ENCODE measurements at regions not wholly inside any gene's neighbourhood (a gene's known extent, or its start where the extent isn't known, plus 50 kb on each side); places are given as distances from the start of the nearest gene placed in this dataset.

DNA sequence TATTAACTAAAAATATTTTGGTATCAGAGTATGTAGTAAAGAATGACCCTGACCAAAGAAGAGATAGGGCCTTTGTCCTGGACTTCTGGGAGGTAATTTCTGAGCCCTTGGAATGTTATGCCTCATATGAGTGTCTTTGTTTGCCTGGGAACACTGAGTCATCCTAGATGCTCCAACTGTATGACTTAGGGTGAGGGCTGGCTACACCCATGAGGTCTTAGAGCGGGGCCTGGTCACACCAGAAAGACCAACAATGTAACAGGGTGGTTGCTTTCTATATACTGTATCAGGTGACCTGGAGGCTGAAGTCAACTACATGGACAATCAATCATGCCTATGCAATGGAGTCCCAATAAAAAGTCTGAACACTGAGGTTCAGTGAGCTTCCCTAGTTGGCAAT is 253.1 kb downstream of the MBD2 start:
- no peak overlapping the region for H3K27ac ChIP-seq (ENCODE audit: low read depth, low read length)
- no peak overlapping the region for H3K27ac Mint-ChIP-seq
- no peak overlapping the region for H3K4me3 Mint-ChIP-seq
- H3K27me3 ChIP-seq (ENCODE audit: control insufficient read depth, insufficient read depth, low read length, poor library complexity, severe bottlenecking) = no peaks in the 10 kb centered on the region
- H3K9ac ChIP-seq (ENCODE audit: extremely low read depth, low read length, poor library complexity, severe bottlenecking) = no peak overlapping the region
- H3K36me3 Mint-ChIP-seq (ENCODE audit: low read depth) = no peaks in the 10 kb centered on the region
- peaks cover 36% of the 10 kb centered on the region for H3K9me3 Mint-ChIP-seq
- H3K9me3 ChIP-seq (ENCODE audit: control insufficient read depth, low read length) = peaks cover 29% of the 10 kb centered on the region
- 45% methylated on average over 1 of the region's 1 CpG; no CpG with 5 or more reads in 1 of the 2 experiments for WGBS, 2 experiments (ENCODE audit: insufficient coverage in 1 of 2, insufficient read length in 1 of 2)
- H3K4me1 Mint-ChIP-seq = no peaks in the 10 kb centered on the region
- no peaks in the 10 kb centered on the region for H3K27me3 Mint-ChIP-seq (ENCODE audit: insufficient read depth)
- no peak for TF ChIP-seq CTCF (conservative IDR thresholded peaks at IDR 0.05)
- no peak for DNase-seq
- H3K36me3 ChIP-seq (ENCODE audit: control insufficient read depth, insufficient read depth, low read length) = no peaks in the 10 kb centered on the region
- H3K4me1 ChIP-seq (ENCODE audit: control insufficient read depth, insufficient read depth, low read length) = no peaks in the 10 kb centered on the region
- no peak overlapping the region for H3K4me3 ChIP-seq (ENCODE audit: low read length)

GRCh38 chr18:53952700-53953099 is 271.8 kb downstream of the MBD2 start:
- H3K9ac ChIP-seq (ENCODE audit: extremely low read depth, low read length, poor library complexity, severe bottlenecking) = no peak overlapping the region
- no peaks in the 10 kb centered on the region for H3K9me3 Mint-ChIP-seq
- DNase-seq = no peak
- H3K9me3 ChIP-seq (ENCODE audit: control insufficient read depth, low read length) = no peaks in the 10 kb centered on the region
- no peaks in the 10 kb centered on the region for H3K27me3 Mint-ChIP-seq (ENCODE audit: insufficient read depth)
- H3K4me3 ChIP-seq (ENCODE audit: low read length) = no peak overlapping the region
- no peak for TF ChIP-seq CTCF (conservative IDR thresholded peaks at IDR 0.05)
- H3K36me3 Mint-ChIP-seq (ENCODE audit: low read depth) = no peaks in the 10 kb centered on the region
- no peaks in the 10 kb centered on the region for H3K36me3 ChIP-seq (ENCODE audit: control insufficient read depth, insufficient read depth, low read length)
- no peaks in the 10 kb centered on the region for H3K4me1 ChIP-seq (ENCODE audit: control insufficient read depth, insufficient read depth, low read length)
- no peak overlapping the region for H3K27ac Mint-ChIP-seq
- H3K27me3 ChIP-seq (ENCODE audit: control insufficient read depth, insufficient read depth, low read length, poor library complexity, severe bottlenecking) = no peaks in the 10 kb centered on the region
- H3K4me3 Mint-ChIP-seq = no peak overlapping the region
- 89 to 100% methylated on average over 1 to 3 of the region's 3 CpGs for WGBS, 2 experiments (ENCODE audit: insufficient coverage in 1 of 2, insufficient read length in 1 of 2)
- H3K27ac ChIP-seq (ENCODE audit: low read depth, low read length) = no peak overlapping the region
- no peaks in the 10 kb centered on the region for H3K4me1 Mint-ChIP-seq

DNA sequence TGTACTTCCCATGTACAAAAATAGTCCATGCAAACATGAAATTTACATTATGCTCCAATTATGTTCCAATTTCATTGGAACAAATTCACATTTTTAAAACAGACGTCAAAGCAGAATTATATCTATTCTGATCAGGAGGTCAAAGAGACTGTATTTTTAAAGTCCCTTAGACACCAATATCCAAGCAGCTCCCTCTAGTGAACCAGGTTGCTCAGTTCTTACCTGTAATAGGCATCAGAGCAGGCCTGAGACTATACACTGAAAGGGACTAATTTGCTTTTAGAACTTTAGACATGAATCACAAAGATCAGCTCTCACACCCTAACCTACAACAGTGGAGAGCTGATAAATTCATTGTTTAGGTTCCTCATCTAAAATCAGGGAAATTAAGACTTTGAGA is 273.9 kb downstream of the MBD2 start:
- H3K4me1 ChIP-seq (ENCODE audit: control insufficient read depth, insufficient read depth, low read length) = no peaks in the 10 kb centered on the region
- WGBS, 2 experiments (ENCODE audit: insufficient coverage in 1 of 2, insufficient read length in 1 of 2) = 86 to 91% methylated on average over 1 of the region's 1 CpG
- H3K9ac ChIP-seq (ENCODE audit: extremely low read depth, low read length, poor library complexity, severe bottlenecking) = no peak overlapping the region
- TF ChIP-seq CTCF (conservative IDR thresholded peaks at IDR 0.05) = peak; percentile 55
- Mint-ChIP-seq H3K4me1 (no peaks in the 10 kb centered on the region), H3K27me3 (ENCODE audit: insufficient read depth) (no peaks in the 10 kb centered on the region), H3K9me3 (no peaks in the 10 kb centered on the region), H3K36me3 (ENCODE audit: low read depth) (no peaks in the 10 kb centered on the region), H3K4me3 (no peak overlapping the region), H3K27ac (no peak overlapping the region)
- H3K27ac ChIP-seq (ENCODE audit: low read depth, low read length) = no peak overlapping the region
- no peaks in the 10 kb centered on the region for H3K36me3 ChIP-seq (ENCODE audit: control insufficient read depth, insufficient read depth, low read length)
- no peaks in the 10 kb centered on the region for H3K9me3 ChIP-seq (ENCODE audit: control insufficient read depth, low read length)
- no peak for DNase-seq
- no peaks in the 10 kb centered on the region for H3K27me3 ChIP-seq (ENCODE audit: control insufficient read depth, insufficient read depth, low read length, poor library complexity, severe bottlenecking)
- no peak overlapping the region for H3K4me3 ChIP-seq (ENCODE audit: low read length)

Measured in endodermal cell (in vitro differentiated cells).